Activated CD4-positive, CD25-positive, alpha-beta regulatory T cell (primary cell): ENCODE measurements at regions not wholly inside any gene's neighbourhood (a gene's known extent, or its start where the extent isn't known, plus 50 kb on each side); places are given as distances from the start of the nearest gene placed in this dataset.

ENCODE experiments used
- DNase-seq, 4 experiments: peaks; one replicate each; lab custom pipeline; 2025; lab: John Stamatoyannopoulos, UW

DNA sequence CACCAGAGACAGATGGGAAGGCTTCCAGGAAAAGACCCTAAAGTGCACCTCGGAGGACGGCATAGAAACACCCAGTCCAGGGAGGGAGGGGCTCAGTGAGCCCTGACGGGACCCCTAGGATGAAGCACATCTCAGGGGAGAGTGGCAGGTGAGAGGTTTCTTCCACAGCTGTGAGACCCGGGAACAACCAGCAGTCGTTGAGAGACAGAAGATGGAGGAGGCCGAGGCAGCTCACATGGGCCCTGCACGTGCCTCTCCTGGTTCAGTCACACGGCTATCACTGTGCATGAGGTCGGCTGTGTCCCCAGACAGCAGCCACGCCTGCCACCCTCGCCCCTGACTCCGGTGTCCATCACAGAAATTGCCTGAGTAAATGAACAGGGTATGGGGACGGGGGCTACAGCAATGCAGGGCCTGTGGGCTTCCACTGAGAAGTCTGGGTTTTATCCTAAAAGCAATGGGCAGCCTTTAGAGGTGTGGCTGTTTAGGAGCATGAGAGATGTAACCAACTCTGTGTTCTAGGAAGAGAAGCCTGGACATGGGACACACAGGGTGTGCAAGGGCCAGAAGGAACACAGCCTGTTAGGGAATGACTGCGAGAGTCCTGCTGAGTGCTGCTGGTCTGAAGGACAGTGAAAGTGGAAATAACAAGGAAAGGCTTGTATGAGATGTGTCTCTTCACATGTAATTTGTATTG lies 102.0 kb downstream of the TMEM18 start:
- no peak for DNase-seq

DNA sequence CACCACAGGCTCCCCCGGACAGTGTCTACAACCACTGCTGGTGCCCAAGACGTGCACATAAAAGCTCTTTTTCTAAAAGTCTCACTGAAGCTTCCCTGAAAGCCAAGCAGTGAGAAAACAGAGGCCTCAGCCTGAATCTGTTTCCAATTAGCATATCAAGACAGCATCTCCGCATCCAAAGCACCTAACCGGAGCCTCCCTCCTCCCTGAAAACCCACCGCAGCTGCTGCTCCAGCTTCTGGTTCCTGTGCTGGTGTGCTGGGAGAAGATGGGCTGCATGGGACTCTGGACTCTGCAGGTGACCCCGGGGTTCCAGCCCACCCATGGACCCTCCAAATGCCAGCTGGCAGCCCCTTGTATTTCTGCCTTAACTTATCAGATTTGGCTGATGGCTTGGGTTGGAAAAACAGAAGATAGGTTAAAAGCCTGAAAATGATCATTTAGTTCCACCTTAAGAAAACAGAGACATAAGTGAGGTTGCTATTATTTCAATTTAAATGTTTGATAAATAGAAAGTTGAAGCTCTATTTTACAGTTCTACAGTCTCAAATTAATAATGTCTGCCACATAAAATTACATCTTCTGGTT lies 103.3 kb downstream of the TMEM18 start:
- no peak for DNase-seq

DNA sequence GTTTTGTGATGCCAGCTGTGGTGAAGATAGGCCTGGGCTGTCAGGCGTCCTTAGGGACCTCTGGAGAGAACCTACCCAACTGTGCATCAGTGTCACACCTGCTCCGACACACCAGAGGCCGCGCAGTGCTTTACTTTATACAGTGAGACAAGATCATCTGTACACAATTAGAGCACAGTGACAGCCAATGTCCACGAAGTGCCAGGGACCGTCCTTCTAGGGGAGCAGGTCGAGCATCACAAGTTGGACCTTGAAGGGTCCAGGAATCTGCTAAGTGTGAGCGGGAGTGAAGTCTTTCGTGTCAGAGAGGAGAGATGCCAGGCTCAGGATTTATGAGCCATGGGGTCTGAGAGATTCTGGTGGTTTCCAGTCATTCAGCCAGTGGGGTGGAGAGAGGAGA lies 104.2 kb downstream of the TMEM18 start:
- no peak for DNase-seq

DNA sequence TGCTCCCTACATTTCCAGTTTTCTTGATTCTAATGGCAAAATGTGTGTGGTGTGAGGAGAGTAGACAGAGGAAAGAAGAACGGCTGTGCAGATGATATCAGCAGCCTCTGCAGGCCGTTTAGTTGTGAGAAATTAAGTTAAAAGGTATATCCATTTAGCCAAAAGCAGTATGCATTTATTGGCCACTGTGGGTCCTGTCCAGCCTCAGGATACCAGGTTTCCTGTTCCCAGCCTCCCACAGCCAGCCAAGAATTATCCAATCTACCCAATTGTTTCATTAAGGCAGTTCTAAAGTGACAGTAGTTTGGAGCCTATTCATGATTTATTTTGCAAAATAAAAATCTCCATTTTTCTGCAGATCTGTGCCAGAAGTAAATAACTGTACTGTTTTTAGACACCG lies 107.5 kb downstream of the TMEM18 start:
- no peak for DNase-seq

DNA sequence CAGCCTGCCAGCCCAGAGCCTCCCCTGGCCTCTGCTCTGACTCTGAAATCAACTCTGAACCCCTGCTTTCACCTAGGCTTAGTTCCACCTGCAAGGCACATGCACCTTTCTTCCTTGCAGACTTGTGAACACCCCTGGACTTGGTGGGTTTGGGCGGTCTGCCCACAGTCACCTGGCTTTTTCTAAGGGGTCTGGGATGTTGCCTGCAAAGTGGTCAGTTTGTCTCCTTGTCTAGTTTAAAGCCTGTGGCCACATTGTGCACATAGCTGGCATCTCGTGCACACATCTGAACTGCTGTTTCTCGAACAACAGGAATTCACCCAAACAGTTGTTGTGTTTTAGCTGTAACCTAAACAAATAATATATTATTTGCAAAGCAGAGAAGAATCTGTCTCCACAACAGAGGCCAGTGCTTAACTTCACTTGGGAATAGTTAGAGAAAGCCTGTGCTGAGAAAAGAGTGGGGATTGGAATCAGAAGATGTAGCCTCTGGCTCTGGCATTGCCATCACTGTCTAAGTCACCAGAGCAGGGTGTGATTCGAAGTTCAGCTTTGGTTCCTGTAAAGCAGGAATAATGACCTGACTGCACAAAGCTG lies 108.5 kb downstream of the TMEM18 start:
- DNase-seq: no peak

DNA sequence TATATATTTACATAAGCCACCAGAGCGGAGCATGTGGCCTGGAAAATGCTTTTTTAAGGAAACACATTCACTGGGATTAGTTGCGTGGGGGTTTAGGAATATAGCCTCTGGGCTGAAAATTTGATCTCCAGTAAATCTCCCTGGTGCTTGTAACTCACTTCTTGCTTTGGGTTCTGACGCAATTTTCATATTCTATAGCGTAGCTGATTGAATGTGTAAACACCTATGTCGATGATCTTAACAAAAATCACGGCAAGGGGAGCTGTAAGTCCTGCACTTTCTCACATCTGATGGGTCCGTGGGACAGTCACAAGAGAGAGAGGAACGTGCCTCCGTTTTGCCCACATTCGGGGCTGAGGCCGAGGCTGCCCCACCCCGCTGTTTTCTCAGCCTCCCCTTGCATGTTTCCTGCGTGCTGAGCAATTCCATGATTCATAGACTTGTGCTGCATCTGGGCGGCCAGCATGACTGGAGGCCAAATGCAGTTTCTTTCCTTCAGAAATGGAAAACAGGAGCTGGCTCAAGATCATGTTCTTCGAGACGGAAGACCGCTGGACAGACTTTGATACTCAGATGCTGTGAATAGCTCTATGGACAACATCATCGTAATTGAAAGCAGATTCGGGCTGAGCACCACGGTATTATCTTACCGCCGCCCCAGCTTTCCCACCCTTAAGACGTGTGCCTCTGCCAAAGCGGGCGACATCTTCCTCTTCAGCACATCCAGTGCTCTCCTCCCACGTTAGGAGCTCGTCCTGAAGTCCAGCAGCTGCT lies 109.2 kb downstream of the TMEM18 start:
- DNase-seq: no peak

DNA sequence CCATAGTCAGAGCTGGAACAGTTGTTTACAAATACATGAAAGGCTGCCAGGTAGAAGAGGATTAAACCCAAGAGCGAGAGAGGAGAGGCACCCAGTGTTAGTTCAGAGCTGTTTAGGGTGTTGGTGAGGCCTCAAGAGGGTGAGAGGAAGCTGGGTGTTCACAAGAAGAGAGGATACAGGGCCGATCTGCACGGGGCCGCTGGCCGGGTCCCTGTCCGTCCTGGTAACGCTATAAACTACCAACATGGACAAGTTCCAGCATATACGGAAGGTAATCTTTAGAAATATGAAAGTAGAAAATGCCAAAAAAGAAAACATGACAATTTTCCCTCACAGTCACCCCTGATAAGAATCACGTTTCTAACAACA lies 109.7 kb downstream of the TMEM18 start:
- DNase-seq: no peak

DNA sequence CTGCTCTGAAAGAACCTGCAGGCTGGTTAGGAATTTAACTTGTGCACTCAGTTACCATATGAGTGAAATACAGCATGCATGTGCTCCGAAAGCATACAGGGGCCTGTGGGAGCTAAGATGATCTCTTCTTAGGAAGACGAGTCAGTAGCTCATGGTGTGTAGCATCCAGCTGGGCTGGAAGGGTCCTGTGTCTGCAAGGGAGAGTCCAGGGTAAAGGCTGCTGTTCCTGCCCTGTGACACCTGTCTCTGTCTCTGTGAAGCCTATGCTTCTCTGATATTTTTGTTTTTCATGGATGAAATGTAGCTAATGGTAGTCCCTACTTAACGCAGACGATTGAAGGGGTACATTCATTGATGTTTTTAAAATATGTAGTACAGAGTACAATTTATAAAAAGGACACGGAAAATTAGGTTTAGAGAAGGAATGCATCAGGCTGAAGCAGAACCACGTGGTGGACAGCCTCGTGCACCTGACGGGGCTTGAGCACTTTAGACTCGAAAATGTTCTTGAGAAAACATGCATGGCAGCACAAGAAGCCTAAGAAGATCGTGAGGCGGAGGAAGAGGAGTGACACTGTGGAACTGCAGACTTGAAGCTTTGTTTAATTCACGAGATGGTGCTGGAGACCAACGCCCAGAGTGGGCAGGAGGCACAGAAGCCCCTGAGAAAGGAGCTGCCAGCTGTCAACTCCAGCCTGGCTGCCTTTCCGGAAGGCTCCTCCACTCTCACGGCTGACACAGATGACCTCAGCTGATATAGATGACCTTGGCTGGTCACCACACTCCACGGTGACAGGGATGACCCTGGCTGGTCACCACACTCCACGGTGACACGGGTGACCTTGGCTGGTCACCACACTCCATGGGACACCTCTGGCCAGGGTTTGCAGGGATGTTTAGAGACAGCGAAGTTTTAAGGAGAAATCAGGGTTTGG lies 110.6 kb downstream of the TMEM18 start:
- no peak for DNase-seq

DNA sequence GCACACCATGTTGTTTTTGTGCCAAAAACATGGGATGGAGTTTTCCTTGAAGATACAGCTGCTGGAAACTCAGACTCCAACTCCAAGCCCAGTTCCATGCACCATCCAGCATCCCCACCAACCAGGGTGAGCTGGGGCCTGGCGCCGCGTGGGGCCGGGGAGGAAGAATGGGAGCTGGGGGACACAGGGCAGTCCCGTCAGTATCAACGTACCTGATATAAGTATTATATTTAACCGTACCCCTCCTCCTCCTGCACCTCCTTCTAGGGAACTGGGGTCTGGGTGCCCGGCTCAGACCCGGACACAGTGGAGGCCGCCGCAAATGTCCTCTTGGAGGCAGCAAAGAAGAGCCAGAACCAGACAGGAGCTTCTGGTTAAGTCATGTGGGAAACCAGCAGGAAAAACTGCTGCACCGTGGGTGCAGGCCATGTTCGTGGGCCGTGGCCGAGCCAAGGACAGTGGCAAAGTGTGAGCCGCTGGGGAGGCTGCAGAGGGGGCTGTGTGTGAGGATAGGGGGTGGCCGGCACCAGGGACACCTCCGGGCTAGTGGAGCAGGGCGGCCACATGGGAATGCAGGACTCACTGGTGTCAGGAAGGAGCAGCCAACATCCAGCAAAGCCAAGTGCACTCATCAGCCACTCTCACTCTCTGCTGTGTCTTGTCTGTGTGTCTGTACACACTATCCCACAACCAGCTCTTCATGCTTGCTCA lies 112.6 kb downstream of the TMEM18 start:
- DNase-seq: no peak

DNA sequence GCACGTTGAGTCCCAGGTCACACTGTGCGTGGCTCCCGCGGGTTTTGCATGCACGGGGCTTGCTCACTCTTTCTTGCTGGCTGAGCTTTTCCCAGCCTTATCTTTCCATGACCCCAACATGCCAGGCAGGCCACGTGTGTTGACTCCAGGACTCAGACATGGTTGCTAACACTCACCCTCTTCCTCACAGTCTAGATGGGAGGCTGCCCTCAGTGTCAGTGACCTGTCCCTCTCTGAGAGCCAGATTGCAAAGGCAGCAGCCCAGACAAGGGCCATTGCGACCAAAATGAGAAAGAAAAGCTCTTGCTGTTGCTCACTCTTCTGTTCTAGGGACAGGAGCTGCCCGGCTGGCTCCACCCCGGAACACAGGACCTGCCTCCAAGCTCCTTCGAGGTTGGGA lies 113.7 kb downstream of the TMEM18 start:
- DNase-seq: no peak

DNA sequence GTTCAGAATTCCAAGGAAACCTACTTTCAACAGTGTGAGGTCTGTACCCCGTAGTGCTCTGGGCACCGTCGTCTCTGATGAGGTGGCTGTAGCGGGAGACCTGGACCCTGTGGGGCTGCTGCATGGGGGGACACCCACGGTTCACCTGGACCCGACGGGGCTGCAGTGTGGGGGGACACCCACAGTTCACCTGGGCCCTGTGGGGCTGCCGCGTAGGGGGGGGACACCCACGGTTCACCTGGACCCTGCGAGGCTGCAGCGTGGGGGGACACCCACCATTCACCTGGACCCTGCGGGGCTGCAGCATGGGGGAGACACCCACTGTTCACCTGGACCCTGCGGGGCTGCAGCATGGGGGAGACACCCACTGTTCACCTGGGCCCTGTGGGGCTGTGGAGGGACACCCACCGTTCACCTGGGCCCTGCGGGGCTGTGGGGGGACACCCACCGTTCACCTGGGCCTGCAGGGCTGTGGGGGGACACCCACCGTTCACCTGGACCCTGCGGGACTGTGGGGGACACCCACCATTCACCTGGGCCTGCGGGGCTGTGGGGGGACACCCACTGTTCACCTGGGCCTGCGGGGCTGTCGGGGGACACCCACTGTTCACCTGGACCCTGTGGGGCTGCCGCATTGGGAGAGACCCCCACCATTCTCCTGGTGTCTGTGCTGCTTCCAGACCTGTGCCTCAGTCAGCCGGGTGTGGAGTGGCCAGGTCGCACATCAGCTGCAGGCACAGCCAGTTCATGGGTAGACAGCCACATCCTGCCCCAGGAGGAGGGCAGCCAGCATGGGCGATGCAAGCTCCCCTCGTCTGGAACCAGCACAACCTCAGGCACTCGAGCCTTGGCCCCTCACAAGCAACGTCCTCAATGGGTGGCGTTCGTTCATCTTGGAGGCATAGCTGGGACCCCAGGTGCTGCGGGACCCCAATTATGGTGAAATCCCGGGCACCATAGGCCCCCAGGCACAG lies 114.5 kb downstream of the TMEM18 start:
- DNase-seq: no peak

DNA sequence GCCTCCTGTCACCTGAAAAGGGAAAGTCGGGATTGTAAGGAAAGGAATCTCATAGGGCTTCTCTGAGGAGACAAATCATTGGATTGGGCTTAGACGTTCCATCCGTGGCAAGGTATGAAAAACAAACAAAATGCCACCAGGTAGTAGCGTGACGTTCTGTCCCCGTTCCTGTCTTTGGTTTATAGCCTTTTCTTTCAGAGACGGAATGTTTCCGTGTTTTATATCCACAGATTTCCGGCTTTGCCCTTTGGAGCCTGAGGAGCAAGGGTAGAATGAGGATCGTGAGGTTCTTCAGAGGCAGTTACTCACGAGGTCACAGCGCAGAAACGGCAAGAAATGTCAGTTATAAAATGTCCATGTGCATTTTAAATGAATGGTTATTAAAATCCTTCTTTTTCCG lies 118.3 kb downstream of the TMEM18 start:
- DNase-seq: no peak

DNA sequence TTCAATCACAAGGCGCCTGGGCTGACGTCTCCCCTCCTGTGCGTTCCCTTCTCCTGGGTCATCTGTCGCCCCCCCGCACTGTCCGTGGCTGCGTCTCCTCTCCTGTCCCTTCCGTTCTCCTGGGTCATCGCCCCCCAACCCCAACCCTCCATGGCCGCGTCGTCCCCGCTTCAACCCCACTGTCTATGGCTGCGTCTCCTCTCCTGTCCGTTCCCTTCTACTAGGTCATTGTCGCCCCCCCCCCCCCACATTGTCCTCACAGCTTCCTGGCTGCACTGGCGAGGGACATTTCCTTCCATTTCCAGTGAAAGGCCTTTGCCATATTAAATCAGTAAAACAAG lies 118.9 kb downstream of the TMEM18 start:
- no peak for DNase-seq

DNA sequence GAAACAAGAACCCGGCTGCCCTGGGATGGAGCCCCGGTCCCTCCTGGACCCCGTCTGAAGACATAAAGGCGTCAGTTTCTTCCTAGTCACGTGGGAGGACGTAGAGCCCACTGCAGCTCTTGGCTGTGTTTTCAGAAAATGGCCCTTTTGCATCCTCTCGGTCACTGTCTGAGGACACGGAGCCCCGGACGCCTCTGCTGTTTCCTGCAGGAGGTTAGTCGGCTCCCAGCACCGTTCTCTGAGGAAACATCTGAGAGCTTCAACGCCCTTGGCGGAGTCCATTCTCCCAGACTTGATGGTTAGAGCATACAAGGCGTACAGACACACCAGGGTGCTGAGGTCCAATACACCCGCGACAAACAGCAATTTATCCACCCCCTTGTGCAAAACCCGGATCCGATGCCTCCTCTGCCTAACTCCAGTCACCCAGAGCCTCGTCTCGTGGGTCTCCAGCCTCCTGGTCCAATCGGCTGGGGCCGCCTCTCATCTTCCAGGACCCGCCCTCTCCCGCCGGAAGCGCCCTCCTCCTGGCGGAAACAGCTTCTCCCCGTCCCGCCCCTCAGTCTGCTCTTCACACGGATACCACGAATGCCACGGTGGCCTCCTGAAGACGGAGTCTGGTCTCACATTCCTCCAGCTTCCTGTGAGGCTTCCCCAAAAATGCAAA lies 119.4 kb downstream of the TMEM18 start:
- no peak for DNase-seq

DNA sequence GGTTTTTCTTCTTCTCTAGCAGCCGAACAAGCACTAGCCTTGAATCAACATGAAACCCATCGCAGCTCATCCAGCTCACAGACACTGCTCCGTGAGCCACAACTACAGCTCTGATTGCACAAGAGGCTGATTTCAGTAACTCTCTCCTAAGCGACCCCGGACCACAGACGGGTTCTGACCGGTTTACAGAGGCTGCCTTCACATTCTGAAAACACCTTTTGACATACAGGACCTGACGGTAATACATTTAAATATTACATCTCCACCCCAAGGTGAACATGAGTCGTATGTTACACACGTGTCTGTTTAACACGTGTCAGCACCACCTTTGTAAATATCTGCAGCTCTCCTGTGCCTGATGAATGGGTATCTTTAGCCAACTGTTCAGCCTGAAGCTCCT lies 120.7 kb downstream of the TMEM18 start:
- DNase-seq: no peak

DNA sequence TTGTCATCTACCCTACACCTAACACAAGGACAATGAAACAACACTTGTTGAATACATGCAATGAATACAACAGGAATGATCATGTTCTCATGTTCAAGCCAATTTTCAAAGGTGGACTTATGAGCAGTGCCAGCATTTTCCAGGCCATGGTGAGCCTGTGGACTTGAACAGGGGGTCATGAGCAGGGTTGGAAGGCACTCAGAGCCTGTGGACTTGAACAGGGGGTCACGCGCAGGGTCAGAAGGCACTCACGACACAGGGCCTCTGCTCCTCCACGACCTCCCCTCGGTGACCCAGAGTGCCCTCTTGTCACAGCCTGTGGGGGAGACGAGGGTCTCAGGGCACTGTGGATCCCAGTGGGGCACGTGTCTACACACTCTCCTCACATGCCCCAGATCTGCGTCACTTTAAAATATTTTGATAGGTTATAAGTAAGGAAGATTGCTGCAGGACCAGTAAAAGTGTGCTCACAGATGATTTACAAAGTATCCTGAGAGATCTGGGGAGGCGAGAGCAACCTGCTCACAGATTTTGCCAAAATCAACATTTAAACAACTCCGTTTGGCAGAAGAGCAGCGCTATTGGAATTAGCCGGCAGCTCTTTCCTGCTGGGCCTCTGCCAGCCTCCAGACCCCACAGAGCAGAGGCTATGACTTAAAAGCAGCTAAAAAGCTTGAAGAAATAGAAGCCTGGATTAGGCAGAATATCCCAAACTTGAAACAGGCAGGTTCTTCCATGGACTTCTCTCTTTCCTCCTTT lies 121.9 kb downstream of the TMEM18 start:
- no peak for DNase-seq

DNA sequence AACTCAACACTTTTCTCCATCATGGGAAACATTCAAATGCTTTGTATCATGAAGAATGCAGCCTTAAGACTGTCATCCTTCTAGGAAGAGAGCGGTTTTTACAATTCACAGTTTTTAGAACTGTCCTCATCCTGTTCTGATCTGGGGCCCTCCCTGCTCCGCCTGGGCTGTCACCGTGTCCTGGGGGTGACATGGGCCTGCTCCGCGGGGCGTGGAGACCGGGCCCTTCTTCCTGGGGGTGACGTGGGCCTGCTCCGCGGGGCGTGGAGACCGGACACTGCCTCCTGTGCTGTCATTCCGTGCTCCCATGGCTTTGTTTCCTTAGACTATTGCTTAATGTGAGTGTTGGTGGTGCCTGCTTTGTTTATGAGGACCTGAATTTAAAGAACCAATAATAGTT lies 122.8 kb downstream of the TMEM18 start:
- DNase-seq: no peak

DNA sequence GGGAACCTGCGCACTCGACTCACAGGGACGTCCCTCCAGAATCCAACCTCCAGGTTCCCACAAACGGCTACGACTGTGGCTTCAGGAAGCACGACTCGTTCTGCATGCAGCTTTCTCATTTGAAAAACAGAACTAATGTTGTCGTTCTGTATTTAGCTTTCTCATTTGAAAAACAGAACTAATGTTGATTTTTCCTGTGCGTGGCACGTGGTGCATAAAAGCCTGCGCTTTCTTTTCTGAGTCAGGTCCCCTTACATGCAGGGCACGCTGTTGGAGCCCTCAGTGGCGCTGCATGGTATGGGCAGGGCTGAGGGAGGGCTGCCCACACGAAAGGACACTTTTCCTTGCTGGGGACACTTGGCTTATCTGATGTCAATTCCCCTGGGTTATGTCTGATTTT lies 124.3 kb downstream of the TMEM18 start:
- DNase-seq: no peak

DNA sequence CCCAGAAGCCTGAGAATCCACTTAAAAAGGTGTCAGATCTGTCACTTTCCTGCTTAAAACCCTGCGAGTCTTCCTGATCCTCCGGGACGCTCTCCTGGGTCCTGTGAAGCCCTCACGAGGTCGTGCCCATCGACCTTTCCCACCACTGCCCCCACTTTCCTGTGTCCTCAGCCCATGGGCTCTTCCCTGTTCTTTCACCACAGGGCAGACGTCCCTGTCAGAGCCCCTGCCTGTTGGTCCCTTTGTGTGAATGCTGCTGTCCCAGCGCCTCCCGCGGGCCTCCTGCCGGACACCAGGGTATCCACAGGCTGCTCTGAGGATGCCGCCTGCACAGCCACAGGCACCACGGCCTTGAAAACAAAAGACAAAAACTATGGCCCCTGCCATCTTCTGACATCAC lies 125.6 kb downstream of the TMEM18 start:
- DNase-seq: no peak
